Skeletal muscle tissue (tissue), 3 donors: ENCODE measurements at regions not wholly inside any gene's neighbourhood (a gene's known extent, or its start where the extent isn't known, plus 50 kb on each side); places are given as distances from the start of the nearest gene placed in this dataset.

Experiments
- H3K27ac ChIP-seq: one replicate; pipeline ENCODE4 v1.7.0; 2013; ENCODE audit warnings: mild to moderate bottlenecking, low read depth, low read length, inconsistent platforms
- H3K27me3 ChIP-seq, 3 donors: one replicate each; pipeline ENCODE4 v1.7.0; 2013; ENCODE audit warnings: low read length in 3 of 3; ENCODE audit not compliant: control insufficient read depth in 3 of 3, insufficient read depth in 3 of 3
- H3K36me3 ChIP-seq, 3 donors: one replicate each; pipeline ENCODE4 v1.7.0; 2013; ENCODE audit warnings: low read length in 3 of 3; ENCODE audit not compliant: control insufficient read depth in 3 of 3, insufficient read depth in 3 of 3
- H3K4me1 ChIP-seq, 3 donors: one replicate each; pipeline ENCODE4 v1.7.0; 2013; ENCODE audit warnings: low read length in 3 of 3, mild to moderate bottlenecking in 3 of 3; ENCODE audit not compliant: control insufficient read depth in 3 of 3, insufficient read depth in 3 of 3
- H3K4me3 ChIP-seq, 3 donors: one replicate each; pipeline ENCODE4 v1.7.0; 2013; ENCODE audit warnings: low read length in 3 of 3
- H3K9ac ChIP-seq, 3 donors: one replicate each; pipeline ENCODE4 v1.7.0; 2013; ENCODE audit warnings: low read length in 3 of 3, mild to moderate bottlenecking in 3 of 3, moderate library complexity in 2 of 3, low read depth in 1 of 3
- H3K9me3 ChIP-seq, 3 donors: one replicate each; pipeline ENCODE4 v1.7.0; 2013; ENCODE audit warnings: low read length in 3 of 3; ENCODE audit not compliant: control insufficient read depth in 3 of 3
- donor health status: Osteomylitis.

DNA sequence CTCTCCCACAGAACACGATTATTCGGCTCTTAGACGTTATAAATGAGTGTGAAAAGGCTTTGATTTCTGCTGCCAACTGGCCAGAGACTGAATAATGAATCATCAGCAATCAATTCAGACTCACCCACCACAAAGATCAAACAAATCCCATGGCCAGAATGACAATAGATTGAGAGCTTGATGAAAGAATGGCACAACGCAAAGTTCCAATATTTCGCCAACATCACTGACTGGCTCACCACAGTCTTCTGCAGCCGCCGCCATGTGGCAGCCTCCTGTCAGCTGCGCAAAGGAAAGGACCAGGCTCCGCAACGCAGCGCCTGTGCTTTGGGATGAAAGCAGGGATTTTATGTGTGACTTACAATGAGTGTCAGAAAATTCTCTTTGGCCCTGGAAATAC lies 104.4 kb upstream of the SOX11 start:
- no peak overlapping the region for H3K27ac ChIP-seq
- no peak overlapping the region for H3K9ac ChIP-seq
- H3K4me3 ChIP-seq, result no peak overlapping the region
- no peaks in the 10 kb centered on the region for H3K36me3 ChIP-seq
- peaks cover 0 to 6% (median 6%) of the 10 kb centered on the region in 3 donors for H3K27me3 ChIP-seq
- no peaks in the 10 kb centered on the region for H3K9me3 ChIP-seq
- no peaks in the 10 kb centered on the region for H3K4me1 ChIP-seq

GRCh38 chr2:5588601-5589000 lies 103.6 kb upstream of the SOX11 start:
- H3K4me3 ChIP-seq, result no peak overlapping the region
- no peaks in the 10 kb centered on the region for H3K36me3 ChIP-seq
- H3K9ac ChIP-seq, result no peak overlapping the region
- H3K27me3 ChIP-seq, result peaks cover 0 to 6% (median 6%) of the 10 kb centered on the region in 3 donors
- no peaks in the 10 kb centered on the region for H3K9me3 ChIP-seq
- no peak overlapping the region for H3K27ac ChIP-seq
- H3K4me1 ChIP-seq, result no peaks in the 10 kb centered on the region

- Histone ChIP-seq H3K9me3 (no peaks in the 10 kb centered on the region), H3K27ac (no peak overlapping the region), H3K9ac (no peak overlapping the region), H3K4me1 (no peaks in the 10 kb centered on the region), H3K4me3 (no peak overlapping the region), H3K27me3 (peaks cover 0 to 6% (median 6%) of the 10 kb centered on the region in 3 donors), H3K36me3 (no peaks in the 10 kb centered on the region)
Observed at GRCh38 chr2:5589183-5589582, 103.0 kb upstream of the SOX11 start.

DNA sequence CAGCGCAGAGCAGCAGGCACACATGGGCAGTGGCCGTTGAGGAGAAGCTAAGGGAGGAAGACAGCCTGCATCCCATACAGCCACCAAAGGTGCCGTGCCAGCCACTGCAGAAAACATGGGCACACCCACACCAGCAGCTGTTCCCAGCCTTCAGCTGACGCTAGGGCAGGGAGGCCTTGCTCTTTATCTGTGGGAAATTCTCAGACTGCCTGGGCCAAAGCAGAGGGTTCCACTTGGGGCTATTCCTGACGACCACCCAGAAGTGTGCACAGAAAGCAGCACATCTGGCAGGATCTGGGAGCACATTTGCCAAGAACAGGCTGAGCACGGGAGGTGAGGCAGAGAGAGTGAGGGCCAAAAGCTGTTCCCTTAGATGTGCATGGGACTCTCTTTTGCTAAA lies 101.3 kb upstream of the SOX11 start:
- Histone ChIP-seq H3K36me3 (no peaks in the 10 kb centered on the region), H3K9me3 (no peaks in the 10 kb centered on the region), H3K27ac (no peak overlapping the region), H3K4me1 (no peaks in the 10 kb centered on the region), H3K4me3 (no peak overlapping the region), H3K27me3 (peaks cover 0 to 6% (median 6%) of the 10 kb centered on the region in 3 donors), H3K9ac (no peak overlapping the region)

DNA sequence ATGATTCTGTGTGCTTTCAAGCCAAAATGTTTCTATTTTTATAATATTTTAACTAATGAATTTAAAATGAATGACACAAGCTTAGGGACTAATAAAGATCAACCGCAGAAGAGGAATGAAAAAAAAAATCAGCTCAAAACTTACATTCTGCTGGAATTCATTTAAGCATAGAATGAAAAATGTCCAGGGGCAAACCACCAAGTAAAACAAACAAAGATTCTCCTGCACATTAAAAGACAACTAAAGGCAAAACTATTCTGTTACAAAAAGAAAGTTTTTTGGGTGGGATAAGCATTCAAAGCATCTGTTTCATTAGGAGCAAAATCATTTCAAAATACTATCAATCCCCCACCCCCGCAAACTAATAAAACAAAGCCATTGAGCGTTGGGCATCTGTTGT lies 99.3 kb upstream of the SOX11 start:
- Histone ChIP-seq H3K4me3 (no peak overlapping the region), H3K27ac (no peak overlapping the region), H3K9me3 (no peaks in the 10 kb centered on the region), H3K27me3 (peaks cover 0 to 9% (median 0%) of the 10 kb centered on the region in 3 donors), H3K9ac (no peak overlapping the region), H3K36me3 (no peaks in the 10 kb centered on the region), H3K4me1 (no peaks in the 10 kb centered on the region)

GRCh38 chr2:5594249-5594695 lies 97.9 kb upstream of the SOX11 start:
- Histone ChIP-seq H3K4me1 (no peaks in the 10 kb centered on the region), H3K36me3 (no peaks in the 10 kb centered on the region), H3K9me3 (no peaks in the 10 kb centered on the region)

DNA sequence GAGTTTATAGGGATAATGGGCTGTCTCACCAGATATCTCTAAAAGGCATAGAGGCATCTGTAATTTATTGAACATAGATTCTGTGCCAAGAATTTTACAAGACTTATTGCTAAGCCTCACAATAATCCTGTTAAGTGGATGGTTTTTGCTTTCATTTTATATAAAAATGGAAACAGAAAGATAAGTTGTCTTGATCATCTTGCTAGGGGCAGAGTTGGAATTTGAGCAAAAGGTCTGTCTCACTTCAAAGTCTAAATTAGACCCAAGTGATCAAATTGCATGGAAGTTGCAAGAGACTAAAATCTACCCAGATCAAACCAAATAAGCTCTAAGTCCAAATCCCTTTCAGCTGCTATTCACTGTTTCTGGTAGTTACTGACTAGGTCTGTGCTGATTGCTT lies 95.3 kb upstream of the SOX11 start:
- Histone ChIP-seq H3K9ac (no peak overlapping the region), H3K27ac (no peak overlapping the region), H3K27me3 (peaks cover 0 to 4% (median 0%) of the 10 kb centered on the region in 3 donors), H3K4me3 (no peak overlapping the region), H3K9me3 (no peaks in the 10 kb centered on the region), H3K36me3 (no peaks in the 10 kb centered on the region), H3K4me1 (no peaks in the 10 kb centered on the region)

More at GRCh38 chr2:5594249-5594695, 97.9 kb upstream of the SOX11 start:
- Histone ChIP-seq H3K27ac (no peak overlapping the region), H3K4me3 (no peak overlapping the region), H3K27me3 (peaks cover 0 to 6% (median 0%) of the 10 kb centered on the region in 3 donors), H3K9ac (no peak overlapping the region)

DNA sequence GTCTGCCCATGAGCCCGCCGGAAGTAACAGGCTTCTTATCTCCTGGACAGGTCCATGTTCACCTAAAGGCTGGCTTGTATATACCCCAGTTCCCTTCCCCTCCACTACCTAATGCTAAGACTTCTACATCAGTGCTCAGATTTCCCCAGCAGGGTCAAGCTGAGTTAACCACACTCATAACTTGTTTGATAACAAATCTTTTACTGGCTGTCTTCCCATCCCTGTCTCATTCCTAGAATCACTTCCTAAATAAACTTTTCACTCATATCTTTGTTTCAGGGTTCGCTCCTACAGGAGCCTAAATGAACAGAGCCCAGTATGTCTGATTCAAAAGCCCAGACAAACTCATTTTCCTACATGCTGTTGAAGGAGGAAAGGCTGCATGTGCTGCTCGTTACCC lies 94.0 kb upstream of the SOX11 start:
- Histone ChIP-seq H3K4me3 (no peak overlapping the region), H3K9me3 (no peaks in the 10 kb centered on the region), H3K36me3 (no peaks in the 10 kb centered on the region), H3K27ac (no peak overlapping the region), H3K9ac (no peak overlapping the region), H3K27me3 (peaks cover 0 to 4% (median 0%) of the 10 kb centered on the region in 3 donors), H3K4me1 (no peaks in the 10 kb centered on the region)

DNA sequence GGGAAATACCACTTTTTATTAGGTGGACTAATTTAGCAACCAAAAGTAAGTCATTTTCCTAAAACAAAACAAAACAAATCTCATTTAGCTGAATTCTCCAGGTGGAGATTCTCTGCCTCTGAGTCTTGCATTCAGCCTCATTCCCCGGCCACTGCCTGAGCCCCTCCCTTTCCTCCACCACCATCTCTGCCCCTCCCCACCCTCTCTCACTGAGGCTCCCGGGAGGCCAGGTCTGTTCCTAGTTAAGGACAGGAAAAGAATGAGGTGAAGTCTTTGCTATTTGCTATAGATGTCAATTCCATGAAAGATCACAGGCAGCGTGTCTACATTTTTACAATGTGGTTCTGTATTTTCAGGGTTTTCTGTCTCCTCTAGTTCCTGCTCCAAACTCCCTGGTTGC lies 83.0 kb upstream of the SOX11 start:
- Histone ChIP-seq H3K9me3 (no peaks in the 10 kb centered on the region), H3K36me3 (no peaks in the 10 kb centered on the region), H3K27me3 (no peaks in the 10 kb centered on the region), H3K27ac (no peak overlapping the region), H3K9ac (no peak overlapping the region), H3K4me1 (no peaks in the 10 kb centered on the region), H3K4me3 (no peak overlapping the region)

DNA sequence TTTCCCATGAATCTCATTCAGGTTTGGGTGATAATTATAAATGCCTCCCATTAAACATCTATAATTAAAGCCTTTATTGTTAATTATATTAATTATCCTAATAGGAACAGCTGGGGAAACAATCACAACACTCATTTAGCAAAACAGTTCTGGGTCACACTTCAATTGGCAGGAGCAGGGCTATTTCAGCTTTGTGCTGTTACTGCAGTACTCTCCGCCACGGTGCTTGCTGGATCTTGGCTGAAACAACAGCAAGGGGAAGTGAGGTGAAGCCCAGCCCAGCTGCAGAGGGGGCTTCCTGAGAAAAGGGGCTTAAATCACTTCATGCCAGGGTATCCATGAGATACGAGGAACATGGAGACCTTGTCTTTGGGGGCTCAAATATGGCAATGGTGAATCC lies 79.5 kb upstream of the SOX11 start:
- peaks cover 0 to 3% (median 0%) of the 10 kb centered on the region in 3 donors for H3K27me3 ChIP-seq
- no peak overlapping the region for H3K4me3 ChIP-seq
- H3K4me1 ChIP-seq, result no peaks in the 10 kb centered on the region
- H3K9me3 ChIP-seq, result no peaks in the 10 kb centered on the region
- H3K9ac ChIP-seq, result no peak overlapping the region
- no peak overlapping the region for H3K27ac ChIP-seq
- no peaks in the 10 kb centered on the region for H3K36me3 ChIP-seq

GRCh38 chr2:5616019-5616418 lies 76.2 kb upstream of the SOX11 start:
- Histone ChIP-seq H3K9me3 (no peaks in the 10 kb centered on the region), H3K9ac (no peak overlapping the region), H3K27me3 (peaks cover 0 to 3% (median 0%) of the 10 kb centered on the region in 3 donors), H3K27ac (no peak overlapping the region), H3K4me1 (no peaks in the 10 kb centered on the region), H3K36me3 (no peaks in the 10 kb centered on the region), H3K4me3 (no peak overlapping the region)
